ENCODE measurements at regions not wholly inside any gene's neighbourhood (a gene's known extent, or its start where the extent isn't known, plus 50 kb on each side); places are given as distances from the start of the nearest gene placed in this dataset.

- no peaks in the 10 kb centered on the region for H3K36me3 ChIP-seq (ENCODE audit: control insufficient read depth in 4 of 4, insufficient read depth in 4 of 4, low read length in 4 of 4)
- TF ChIP-seq CTCF (IDR thresholded peaks at IDR 0.05; ENCODE audit: control extremely low read depth, extremely low read depth), result no peak
- H3K9me3 ChIP-seq (ENCODE audit: control insufficient read depth in 4 of 4, insufficient read depth in 3 of 4, low read length in 3 of 4), result peaks cover 0 to 2% (median under 1%) of the 10 kb centered on the region in 4 donors
- H3K27me3 ChIP-seq (ENCODE audit: control insufficient read depth in 3 of 3, insufficient read depth in 3 of 3, low read length in 2 of 3), result no peaks in the 10 kb centered on the region
- DNase-seq (no peak), ATAC-seq (ENCODE audit: insufficient read depth, low FRiP score) (no peak)
- 79 to 86% methylated on average over 6 of the region's 6 CpGs for WGBS, 2 donors
- no peak overlapping the region for H3K9ac ChIP-seq (ENCODE audit: insufficient read depth in 1 of 2, low read length in 2 of 2)
- no peak overlapping the region for H3K4me3 ChIP-seq
- H3K27ac ChIP-seq (ENCODE audit: low read depth in 1 of 2, low read length in 1 of 2), result no peak overlapping the region
- H3K4me1 ChIP-seq (ENCODE audit: control insufficient read depth in 5 of 5, insufficient read depth in 5 of 5, low read length in 5 of 5), result peaks cover 0 to 18% (median 0%) of the 10 kb centered on the region in 5 donors
Measured at GRCh38 chr4:125838202-125838601, 523.4 kb downstream of the FAT4 start.

GRCh38 chr4:125838924-125839323, 524.2 kb downstream of the FAT4 start:
- Histone ChIP-seq H3K4me3 (no peak overlapping the region), H3K27ac (ENCODE audit: low read depth in 1 of 2, low read length in 1 of 2) (no peak overlapping the region), H3K27me3 (ENCODE audit: control insufficient read depth in 3 of 3, insufficient read depth in 3 of 3, low read length in 2 of 3) (no peaks in the 10 kb centered on the region), H3K4me1 (ENCODE audit: control insufficient read depth in 5 of 5, insufficient read depth in 5 of 5, low read length in 5 of 5) (peaks cover 0 to 18% (median 0%) of the 10 kb centered on the region in 5 donors), H3K36me3 (ENCODE audit: control insufficient read depth in 4 of 4, insufficient read depth in 4 of 4, low read length in 4 of 4) (no peaks in the 10 kb centered on the region), H3K9me3 (ENCODE audit: control insufficient read depth in 4 of 4, insufficient read depth in 3 of 4, low read length in 3 of 4) (peaks cover 0 to 2% (median under 1%) of the 10 kb centered on the region in 4 donors), H3K9ac (ENCODE audit: insufficient read depth in 1 of 2, low read length in 2 of 2) (no peak overlapping the region)
- no peak for TF ChIP-seq CTCF (IDR thresholded peaks at IDR 0.05; ENCODE audit: control extremely low read depth, extremely low read depth)
- ATAC-seq (ENCODE audit: insufficient read depth, low FRiP score), result no peak
- DNase-seq, result no peak

GRCh38 chr4:125843947-125844346, 529.2 kb downstream of the FAT4 start:
- H3K4me3 ChIP-seq, result no peak overlapping the region
- TF ChIP-seq CTCF (IDR thresholded peaks at IDR 0.05; ENCODE audit: control extremely low read depth, extremely low read depth), result no peak
- no peak overlapping the region for H3K27ac ChIP-seq (ENCODE audit: low read depth in 1 of 2, low read length in 1 of 2)
- no peak overlapping the region for H3K9ac ChIP-seq (ENCODE audit: insufficient read depth in 1 of 2, low read length in 2 of 2)
- no peaks in the 10 kb centered on the region for H3K9me3 ChIP-seq (ENCODE audit: control insufficient read depth in 4 of 4, insufficient read depth in 3 of 4, low read length in 3 of 4)
- ATAC-seq (ENCODE audit: insufficient read depth, low FRiP score) (no peak), DNase-seq (no peak)
- H3K4me1 ChIP-seq (ENCODE audit: control insufficient read depth in 5 of 5, insufficient read depth in 5 of 5, low read length in 5 of 5), result no peaks in the 10 kb centered on the region
- no peaks in the 10 kb centered on the region for H3K27me3 ChIP-seq (ENCODE audit: control insufficient read depth in 3 of 3, insufficient read depth in 3 of 3, low read length in 2 of 3)
- H3K36me3 ChIP-seq (ENCODE audit: control insufficient read depth in 4 of 4, insufficient read depth in 4 of 4, low read length in 4 of 4), result no peaks in the 10 kb centered on the region

- ATAC-seq (ENCODE audit: insufficient read depth, low FRiP score) (no peak), DNase-seq (no peak)
- Histone ChIP-seq H3K4me1 (ENCODE audit: control insufficient read depth in 5 of 5, insufficient read depth in 5 of 5, low read length in 5 of 5) (no peaks in the 10 kb centered on the region), H3K4me3 (no peak overlapping the region), H3K9me3 (ENCODE audit: control insufficient read depth in 4 of 4, insufficient read depth in 3 of 4, low read length in 3 of 4) (no peaks in the 10 kb centered on the region), H3K36me3 (ENCODE audit: control insufficient read depth in 4 of 4, insufficient read depth in 4 of 4, low read length in 4 of 4) (no peaks in the 10 kb centered on the region), H3K27me3 (ENCODE audit: control insufficient read depth in 3 of 3, insufficient read depth in 3 of 3, low read length in 2 of 3) (no peaks in the 10 kb centered on the region), H3K9ac (ENCODE audit: insufficient read depth in 1 of 2, low read length in 2 of 2) (no peak overlapping the region), H3K27ac (ENCODE audit: low read depth in 1 of 2, low read length in 1 of 2) (no peak overlapping the region)
- TF ChIP-seq CTCF (IDR thresholded peaks at IDR 0.05; ENCODE audit: control extremely low read depth, extremely low read depth), result no peak
- WGBS, 2 donors, result 93 to 97% methylated on average over 3 of the region's 3 CpGs
Measured at GRCh38 chr4:125847518-125847917, 532.8 kb downstream of the FAT4 start.

Measured in lung (tissue), 11 donors.